H1 (cell line): ENCODE measurements at regions not wholly inside any gene's neighbourhood (a gene's known extent, or its start where the extent isn't known, plus 50 kb on each side); places are given as distances from the start of the nearest gene placed in this dataset.

Experiments used
- BRCA1 ChIP-seq: IDR thresholded peaks from 2 replicates; pipeline ENCODE4 v1.6.1; 2012; ENCODE audit warnings: low read depth, low read length, improper control_type of control experiment
- CBX5 ChIP-seq: fragments of 300-800, 300-1000 bp; sonication (generic); IDR thresholded peaks from 2 replicates; pipeline ENCODE4 v1.7.1; 2016; ENCODE audit warnings: antibody characterized with exemption, low read length, low read depth
- EZH2 ChIP-seq: fragments of 200-600 bp; sonication (generic); IDR thresholded peaks from 2 replicates; pipeline ENCODE4 v1.7.1; 2012; ENCODE audit warnings: low read depth, mild to moderate bottlenecking, moderate library complexity, low read length, inconsistent platforms; ENCODE audit not compliant: severe bottlenecking

GRCh38 chr12:33182485-33182884 is 257.1 kb downstream of the SYT10 start:
- TF ChIP-seq CBX5 (no peak), BRCA1 (no peak), EZH2 (no peak)
